PC-3 (cell line): ENCODE measurements at regions not wholly inside any gene's neighbourhood (a gene's known extent, or its start where the extent isn't known, plus 50 kb on each side); places are given as distances from the start of the nearest gene placed in this dataset.
"Not testable (repeated sequence)": the region's sequence is repeated elsewhere in the genome, so short reads cannot be mapped to it uniquely, and the experiment has no call there.

ENCODE experiments used
- ATAC-seq: fragments of 200-7000 bp; cut with Tn5 transposase; 2 replicates; pipeline ENCODE4 v1.9.1; 2020; ENCODE audit warnings: mild to moderate bottlenecking, moderate library complexity
- BruUV-seq: library from RNA; stranded (reverse); fragments of 400-500 nt; replicated peaks from 2 replicates; lab custom pipeline; 2021; lab: Mats Ljungman, UMichigan
- CTCF ChIA-PET: fragments of 300-600 bp; sonication (Branson Sonifier 250); formaldehyde crosslinking; loops from one replicate; lab custom pipeline; 2022; ENCODE audit warnings: antibody characterized with exemption; lab: Charles Lee
- POLR2A ChIA-PET: fragments of 300-600 bp; sonication (Branson Sonifier 250); formaldehyde crosslinking; loops from one replicate; lab custom pipeline; 2022; ENCODE audit warnings: antibody characterized with exemption; ENCODE audit not compliant: unreplicated experiment; lab: Charles Lee
- DNase-seq: peaks from one replicate; pipeline ENCODE4 v3.0.0-alpha.2; 2015
- H2AFZ ChIP-seq: fragments of 300-600 bp; sonication (generic); 2 replicates; pipeline ENCODE4 v1.6.0; 2016; ENCODE audit warnings: antibody characterized with exemption, low read length
- H3F3A ChIP-seq: fragments of 300-600 bp; sonication (generic); one replicate; pipeline ENCODE4 v1.6.0; 2017; ENCODE audit warnings: antibody characterized with exemption, low read length, control low read depth, mild to moderate bottlenecking; ENCODE audit not compliant: unreplicated experiment
- H3K27ac ChIP-seq: fragments of 300-600 bp; sonication (generic); 2 replicates; pipeline ENCODE4 v1.5.1; 2016; ENCODE audit warnings: mild to moderate bottlenecking, low read length
- H3K27me3 ChIP-seq: fragments of 300-600 bp; sonication (generic); 2 replicates; pipeline ENCODE4 v1.6.1; 2016; ENCODE audit warnings: low read length, mixed read lengths
- H3K36me3 ChIP-seq: fragments of 300-600 bp; sonication (generic); 2 replicates; pipeline ENCODE4 v1.6.1; 2016; ENCODE audit warnings: low read depth, mixed run types, low read length, mixed read lengths
- H3K4me1 ChIP-seq: fragments of 300-600 bp; sonication (generic); 2 replicates; pipeline ENCODE4 v1.5.1; 2016; ENCODE audit warnings: low read length; ENCODE audit not compliant: insufficient read depth
- H3K4me2 ChIP-seq: fragments of 300-600 bp; sonication (generic); 2 replicates; pipeline ENCODE4 v1.6.0; 2016; ENCODE audit warnings: low read length
- H3K4me3 ChIP-seq: fragments of 300-600 bp; sonication (generic); 2 replicates; pipeline ENCODE4 v1.5.1; 2016; ENCODE audit warnings: mild to moderate bottlenecking, low read length, mixed read lengths
- H3K79me2 ChIP-seq: fragments of 300-600 bp; sonication (generic); 2 replicates; pipeline ENCODE4 v1.6.1; 2017; ENCODE audit warnings: low read length, mixed read lengths
- H3K9ac ChIP-seq: fragments of 300-600 bp; sonication (generic); 2 replicates; pipeline ENCODE4 v1.6.0; 2016; ENCODE audit warnings: mild to moderate bottlenecking, low read length
- H3K9me2 ChIP-seq: fragments of 300-600 bp; sonication (generic); replicated peaks from 2 replicates; pipeline ENCODE4 v1.6.1; 2016; ENCODE audit warnings: mixed run types, low read length, mixed read lengths
- H3K9me3 ChIP-seq: fragments of 300-600 bp; sonication (generic); 2 replicates; pipeline ENCODE4 v1.6.1; 2016; ENCODE audit warnings: low read length, mixed read lengths
- H4K20me1 ChIP-seq: fragments of 300-600 bp; sonication (generic); 2 replicates; pipeline ENCODE4 v1.6.1; 2016; ENCODE audit warnings: low read length, mixed read lengths
- EZH2 ChIP-seq: fragments of 300-600 bp; sonication (generic); IDR thresholded peaks from one replicate; pipeline ENCODE4 v1.6.1; 2017; ENCODE audit warnings: antibody characterized with exemption, mild to moderate bottlenecking, low read length; ENCODE audit not compliant: unreplicated experiment
- EZH2phosphoT487 ChIP-seq: fragments of 300-600 bp; sonication (generic); IDR thresholded peaks from 2 replicates; pipeline ENCODE4 v1.6.1; 2018; ENCODE audit warnings: mild to moderate bottlenecking, antibody characterized with exemption, low read length, borderline replicate concordance
- intact Hi-C: fragments of 100-400 bp; cut with micrococcal nuclease; formaldehyde crosslinking; loops from 2 replicates; pipeline ENCODE4 v1.9.0; 2023
- TF ChIP-seq, protein P1 (sequence below): fragments of 300-600 bp; sonication (generic); conservative IDR thresholded peaks from 2 replicates; pipeline ENCODE4 v1.5.1; 2017; ENCODE audit warnings: antibody characterized with exemption, low read depth, mild to moderate bottlenecking, low read length

DNA sequence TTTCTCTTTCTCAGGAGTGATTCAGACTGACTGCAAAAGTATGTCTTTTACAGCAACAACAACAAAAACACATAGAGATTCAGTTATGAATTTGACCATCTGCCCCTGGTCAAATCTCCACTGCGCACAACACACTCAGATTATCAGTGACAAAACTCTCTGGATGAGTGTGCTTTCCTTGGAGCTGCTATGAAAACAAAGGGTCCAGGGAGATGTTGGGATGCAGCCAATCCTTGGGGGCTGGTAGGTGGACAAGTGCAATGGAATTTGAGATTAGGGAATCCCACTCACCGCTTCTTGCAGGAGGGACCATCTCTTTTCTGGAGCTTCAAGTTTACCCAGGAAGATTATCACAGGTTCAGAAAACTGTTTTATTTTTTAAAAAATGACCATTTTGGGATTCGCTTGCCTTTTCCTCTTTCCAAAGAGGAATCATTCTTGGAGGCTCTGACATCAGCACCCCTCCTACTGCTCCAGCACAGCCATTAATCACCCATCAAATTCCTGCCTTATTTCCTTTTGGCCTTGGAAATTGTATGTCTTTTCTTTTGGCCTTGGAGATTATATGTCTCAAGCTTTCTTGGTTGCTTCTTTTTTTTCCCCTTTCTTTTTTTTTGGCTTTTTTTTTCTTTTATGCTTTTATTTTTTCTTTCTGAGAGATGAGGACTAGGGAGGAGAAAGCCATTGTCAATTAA is 311.8 kb downstream of the TSHZ3 start:
- H3K4me2 ChIP-seq, result no peak overlapping the region
- ATAC-seq (no peak), DNase-seq (no peak)
- no peaks in the 10 kb centered on the region for H3K79me2 ChIP-seq
- no peak overlapping the region for H3K27ac ChIP-seq
- no peak overlapping the region for H3K4me3 ChIP-seq
- no peaks in the 10 kb centered on the region for H3K9me3 ChIP-seq
- BruUV-seq, result no TSS peak
- no peaks in the 10 kb centered on the region for H4K20me1 ChIP-seq
- no peak overlapping the region for H3K9ac ChIP-seq
- no peaks in the 10 kb centered on the region for H3K36me3 ChIP-seq
- CTCF ChIA-PET, result no interaction called here
- H3K9me2 ChIP-seq, result no peaks in the 10 kb centered on the region
- H2AFZ ChIP-seq, result no peak overlapping the region
- intact Hi-C loops, result no loop called here
- TF ChIP-seq EZH2, result no peak
- TF ChIP-seq, protein P1, sequence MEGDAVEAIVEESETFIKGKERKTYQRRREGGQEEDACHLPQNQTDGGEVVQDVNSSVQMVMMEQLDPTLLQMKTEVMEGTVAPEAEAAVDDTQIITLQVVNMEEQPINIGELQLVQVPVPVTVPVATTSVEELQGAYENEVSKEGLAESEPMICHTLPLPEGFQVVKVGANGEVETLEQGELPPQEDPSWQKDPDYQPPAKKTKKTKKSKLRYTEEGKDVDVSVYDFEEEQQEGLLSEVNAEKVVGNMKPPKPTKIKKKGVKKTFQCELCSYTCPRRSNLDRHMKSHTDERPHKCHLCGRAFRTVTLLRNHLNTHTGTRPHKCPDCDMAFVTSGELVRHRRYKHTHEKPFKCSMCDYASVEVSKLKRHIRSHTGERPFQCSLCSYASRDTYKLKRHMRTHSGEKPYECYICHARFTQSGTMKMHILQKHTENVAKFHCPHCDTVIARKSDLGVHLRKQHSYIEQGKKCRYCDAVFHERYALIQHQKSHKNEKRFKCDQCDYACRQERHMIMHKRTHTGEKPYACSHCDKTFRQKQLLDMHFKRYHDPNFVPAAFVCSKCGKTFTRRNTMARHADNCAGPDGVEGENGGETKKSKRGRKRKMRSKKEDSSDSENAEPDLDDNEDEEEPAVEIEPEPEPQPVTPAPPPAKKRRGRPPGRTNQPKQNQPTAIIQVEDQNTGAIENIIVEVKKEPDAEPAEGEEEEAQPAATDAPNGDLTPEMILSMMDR, result no peak
- no peak for TF ChIP-seq EZH2phosphoT487
- H3K4me1 ChIP-seq, result no peaks in the 10 kb centered on the region
- no peaks in the 10 kb centered on the region for H3K27me3 ChIP-seq
- POLR2A ChIA-PET, result no interaction called here
- no peaks in the 10 kb centered on the region for H3F3A ChIP-seq

DNA sequence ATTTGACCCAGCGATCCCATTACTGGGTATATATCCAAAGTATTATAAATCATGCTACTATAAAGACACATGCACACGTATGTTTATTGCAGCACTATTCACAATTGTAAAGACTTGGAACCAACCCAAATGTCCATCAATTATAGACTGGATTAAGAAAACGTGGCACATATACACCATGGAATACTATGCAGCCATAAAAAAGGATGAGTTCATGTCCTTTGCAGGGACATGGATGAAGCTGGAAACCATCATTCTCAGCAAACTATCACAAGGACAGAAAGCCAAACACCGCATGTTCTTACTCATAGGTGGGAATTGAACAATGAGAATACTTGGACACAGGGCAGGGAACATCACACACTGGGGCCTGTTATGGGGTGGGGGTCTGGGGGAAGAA is 317.8 kb downstream of the TSHZ3 start:
- H3K4me2 ChIP-seq, intact Hi-C loops, H2AFZ ChIP-seq, H3K36me3 ChIP-seq, DNase-seq, H3K9me2 ChIP-seq, H4K20me1 ChIP-seq, H3K27me3 ChIP-seq, H3K9ac ChIP-seq, H3K27ac ChIP-seq, H3K79me2 ChIP-seq, H3F3A ChIP-seq, ATAC-seq, H3K9me3 ChIP-seq, H3K4me1 ChIP-seq, H3K4me3 ChIP-seq, POLR2A ChIA-PET, CTCF ChIA-PET, BruUV-seq: not testable (repeated sequence)

DNA sequence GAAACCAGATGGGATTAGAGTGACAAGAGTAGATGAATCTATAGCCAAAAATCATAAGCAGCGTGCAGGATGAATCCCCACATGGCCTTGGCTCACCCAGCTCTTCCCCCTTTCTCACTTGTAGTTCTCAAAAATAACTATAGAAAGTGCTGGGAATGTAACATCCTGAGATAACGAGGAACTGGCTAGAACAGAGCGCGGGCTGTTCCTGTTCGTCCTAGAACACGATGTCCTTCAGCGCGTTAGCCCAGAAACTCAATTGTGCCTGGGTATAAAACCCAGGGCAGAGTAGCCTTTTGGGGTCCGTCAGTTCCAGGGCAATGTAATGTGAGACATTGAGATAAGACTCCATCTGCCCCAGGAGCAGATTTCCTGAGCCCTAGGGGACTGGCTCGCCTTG is 326.2 kb downstream of the TSHZ3 start:
- CTCF ChIA-PET, result no interaction called here
- Histone ChIP-seq H3K36me3 (no peaks in the 10 kb centered on the region), H3K4me1 (no peaks in the 10 kb centered on the region), H3K4me3 (no peak overlapping the region), H3K79me2 (no peaks in the 10 kb centered on the region), H3K9ac (no peak overlapping the region), H3K9me3 (no peaks in the 10 kb centered on the region), H3K27ac (no peak overlapping the region), H3F3A (no peaks in the 10 kb centered on the region), H3K4me2 (no peak overlapping the region), H3K9me2 (no peaks in the 10 kb centered on the region), H2AFZ (no peak overlapping the region), H4K20me1 (no peaks in the 10 kb centered on the region), H3K27me3 (no peaks in the 10 kb centered on the region)
- TF ChIP-seq EZH2phosphoT487, result no peak
- no peak for TF ChIP-seq EZH2
- TF ChIP-seq, protein P1, result no peak
- no peak for DNase-seq
- no peak for ATAC-seq
- no TSS peak for BruUV-seq
- intact Hi-C loops, result no loop called here
- POLR2A ChIA-PET, result no interaction called here
